ENCODE measurements at regions not wholly inside any gene's neighbourhood (a gene's known extent, or its start where the extent isn't known, plus 50 kb on each side); places are given as distances from the start of the nearest gene placed in this dataset.

DNA sequence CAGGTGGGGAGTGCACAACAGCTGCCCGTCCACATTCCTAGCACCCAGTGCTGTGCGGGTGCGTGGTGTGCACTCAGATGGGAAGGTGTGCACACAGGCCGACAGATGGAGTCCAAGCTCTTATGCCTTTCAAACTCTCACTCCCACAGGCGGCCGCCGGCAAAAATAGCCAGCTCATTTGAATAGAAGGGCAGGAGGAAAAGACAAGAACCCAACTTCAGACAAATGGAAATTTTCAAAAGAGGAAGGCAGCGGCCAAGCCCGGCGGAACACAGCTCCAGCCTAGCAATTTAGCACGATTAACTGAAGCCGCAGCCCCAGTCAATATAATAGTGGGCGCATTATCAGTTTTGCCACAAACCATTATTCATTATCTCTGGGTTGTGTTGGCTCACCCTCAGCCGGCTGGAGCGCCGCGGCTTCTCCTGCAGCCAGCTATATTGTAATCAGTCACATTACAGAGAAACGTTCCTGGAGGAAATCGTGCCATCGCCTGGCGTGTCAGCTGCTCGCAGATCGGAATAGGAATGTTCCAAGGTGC lies 103.9 kb upstream of the SEC14L1 start:
- Histone ChIP-seq H3K9me3 (ENCODE audit: control insufficient read depth in 4 of 4, insufficient read depth in 3 of 4, low read length in 3 of 4) (peaks cover 0 to 7% (median 2%) of the 10 kb centered on the region in 4 donors), H3K27ac (ENCODE audit: low read depth in 1 of 2, low read length in 1 of 2) (no peak overlapping the region), H3K27me3 (ENCODE audit: control insufficient read depth in 3 of 3, insufficient read depth in 3 of 3, low read length in 2 of 3) (peaks cover 0 to 6% (median 2%) of the 10 kb centered on the region in 3 donors), H3K4me3 (no peak overlapping the region), H3K9ac (ENCODE audit: insufficient read depth in 1 of 2, low read length in 2 of 2) (no peak overlapping the region), H3K36me3 (ENCODE audit: control insufficient read depth in 4 of 4, insufficient read depth in 4 of 4, low read length in 4 of 4) (no peaks in the 10 kb centered on the region), H3K4me1 (ENCODE audit: control insufficient read depth in 5 of 5, insufficient read depth in 5 of 5, low read length in 5 of 5) (no peaks in the 10 kb centered on the region)
- ATAC-seq (ENCODE audit: insufficient read depth, low FRiP score) = no peak
- TF ChIP-seq, protein P1, sequence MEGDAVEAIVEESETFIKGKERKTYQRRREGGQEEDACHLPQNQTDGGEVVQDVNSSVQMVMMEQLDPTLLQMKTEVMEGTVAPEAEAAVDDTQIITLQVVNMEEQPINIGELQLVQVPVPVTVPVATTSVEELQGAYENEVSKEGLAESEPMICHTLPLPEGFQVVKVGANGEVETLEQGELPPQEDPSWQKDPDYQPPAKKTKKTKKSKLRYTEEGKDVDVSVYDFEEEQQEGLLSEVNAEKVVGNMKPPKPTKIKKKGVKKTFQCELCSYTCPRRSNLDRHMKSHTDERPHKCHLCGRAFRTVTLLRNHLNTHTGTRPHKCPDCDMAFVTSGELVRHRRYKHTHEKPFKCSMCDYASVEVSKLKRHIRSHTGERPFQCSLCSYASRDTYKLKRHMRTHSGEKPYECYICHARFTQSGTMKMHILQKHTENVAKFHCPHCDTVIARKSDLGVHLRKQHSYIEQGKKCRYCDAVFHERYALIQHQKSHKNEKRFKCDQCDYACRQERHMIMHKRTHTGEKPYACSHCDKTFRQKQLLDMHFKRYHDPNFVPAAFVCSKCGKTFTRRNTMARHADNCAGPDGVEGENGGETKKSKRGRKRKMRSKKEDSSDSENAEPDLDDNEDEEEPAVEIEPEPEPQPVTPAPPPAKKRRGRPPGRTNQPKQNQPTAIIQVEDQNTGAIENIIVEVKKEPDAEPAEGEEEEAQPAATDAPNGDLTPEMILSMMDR (IDR thresholded peaks at IDR 0.05; ENCODE audit: control extremely low read depth, extremely low read depth) = no peak
- 30 to 36% methylated on average over 23 of the region's 23 CpGs for WGBS, 2 donors
- peak in 1 of 3 donors; percentile 22 for DNase-seq

DNA sequence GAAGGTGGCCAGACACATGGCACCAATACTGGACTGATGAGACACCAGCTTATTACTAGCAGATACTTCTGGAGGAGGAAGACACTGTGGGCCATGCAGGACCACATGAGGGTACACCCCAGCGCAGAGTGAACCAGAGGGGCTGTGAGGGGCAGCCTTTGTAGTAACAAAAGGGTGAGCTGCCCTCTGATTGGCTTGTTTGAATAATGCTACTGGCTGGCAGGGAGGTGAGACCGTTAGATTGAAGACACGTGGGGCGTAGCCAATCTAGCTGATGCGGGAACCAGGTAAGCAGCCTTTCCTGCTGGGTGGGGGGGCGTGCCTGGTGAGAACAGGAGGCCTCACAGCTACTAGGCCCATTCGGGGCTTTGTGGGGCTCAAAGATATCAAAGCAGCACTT lies 102.8 kb upstream of the SEC14L1 start:
- ATAC-seq (ENCODE audit: insufficient read depth, low FRiP score) (no peak), DNase-seq (no peak)
- peaks cover 0 to 5% (median 0%) of the 10 kb centered on the region in 4 donors for H3K9me3 ChIP-seq (ENCODE audit: control insufficient read depth in 4 of 4, insufficient read depth in 3 of 4, low read length in 3 of 4)
- WGBS, 2 donors = 82 to 85% methylated on average over 7 of the region's 7 CpGs
- TF ChIP-seq, protein P1 (IDR thresholded peaks at IDR 0.05; ENCODE audit: control extremely low read depth, extremely low read depth) = no peak
- H3K36me3 ChIP-seq (ENCODE audit: control insufficient read depth in 4 of 4, insufficient read depth in 4 of 4, low read length in 4 of 4) = no peaks in the 10 kb centered on the region
- H3K9ac ChIP-seq (ENCODE audit: insufficient read depth in 1 of 2, low read length in 2 of 2) = no peak overlapping the region
- no peak overlapping the region for H3K27ac ChIP-seq (ENCODE audit: low read depth in 1 of 2, low read length in 1 of 2)
- no peak overlapping the region for H3K4me3 ChIP-seq
- H3K27me3 ChIP-seq (ENCODE audit: control insufficient read depth in 3 of 3, insufficient read depth in 3 of 3, low read length in 2 of 3) = peaks cover 0 to 6% (median 2%) of the 10 kb centered on the region in 3 donors
- H3K4me1 ChIP-seq (ENCODE audit: control insufficient read depth in 5 of 5, insufficient read depth in 5 of 5, low read length in 5 of 5) = no peaks in the 10 kb centered on the region

DNA sequence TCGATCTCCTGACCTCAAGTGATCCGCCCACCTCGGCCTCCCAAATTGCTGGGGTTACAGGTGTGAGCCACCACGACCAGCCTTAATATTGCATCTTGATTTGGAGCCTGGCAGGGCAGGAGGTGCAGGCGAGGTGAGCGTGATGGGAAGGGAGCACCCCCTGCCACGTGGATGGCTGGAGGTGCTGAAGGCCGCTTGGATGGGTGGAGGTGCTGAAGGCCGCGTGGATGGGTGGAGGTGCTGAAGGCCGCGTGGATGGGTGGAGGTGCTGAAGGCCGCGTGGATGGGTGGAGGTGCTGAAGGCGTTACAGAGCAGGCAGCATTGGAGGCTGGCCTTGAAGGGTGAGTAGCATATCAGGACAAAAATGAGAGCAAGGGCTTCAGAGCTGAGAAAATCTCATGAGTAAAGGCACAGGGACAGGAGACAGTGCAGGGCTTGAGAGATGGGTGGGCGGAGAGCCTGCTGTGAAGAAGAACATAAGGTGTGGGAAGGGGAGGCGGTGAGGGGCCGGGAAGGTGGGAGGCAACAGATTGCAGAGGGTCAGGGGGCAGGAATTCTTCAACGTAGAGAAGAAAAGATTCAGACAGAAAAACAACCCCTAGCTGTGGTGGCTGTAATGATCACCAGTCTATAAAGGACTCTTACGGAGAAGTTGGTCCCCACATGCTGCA lies 101.7 kb upstream of the SEC14L1 start:
- TF ChIP-seq, protein P1 (IDR thresholded peaks at IDR 0.05; ENCODE audit: control extremely low read depth, extremely low read depth) = no peak
- 87% methylated on average over 20 of the region's 20 CpGs for WGBS, 2 donors
- H3K27me3 ChIP-seq (ENCODE audit: control insufficient read depth in 3 of 3, insufficient read depth in 3 of 3, low read length in 2 of 3) = peaks cover 0 to 6% (median 2%) of the 10 kb centered on the region in 3 donors
- H3K36me3 ChIP-seq (ENCODE audit: control insufficient read depth in 4 of 4, insufficient read depth in 4 of 4, low read length in 4 of 4) = no peaks in the 10 kb centered on the region
- no peak overlapping the region for H3K27ac ChIP-seq (ENCODE audit: low read depth in 1 of 2, low read length in 1 of 2)
- no peak for ATAC-seq (ENCODE audit: insufficient read depth, low FRiP score)
- no peaks in the 10 kb centered on the region for H3K4me1 ChIP-seq (ENCODE audit: control insufficient read depth in 5 of 5, insufficient read depth in 5 of 5, low read length in 5 of 5)
- H3K9ac ChIP-seq (ENCODE audit: insufficient read depth in 1 of 2, low read length in 2 of 2) = no peak overlapping the region
- no peak overlapping the region for H3K4me3 ChIP-seq
- H3K9me3 ChIP-seq (ENCODE audit: control insufficient read depth in 4 of 4, insufficient read depth in 3 of 4, low read length in 3 of 4) = peaks cover 0 to 3% (median 0%) of the 10 kb centered on the region in 4 donors
- no peak for DNase-seq

All from lung (tissue), 11 donors.